GM12864 (cell line): ENCODE measurements at regions not wholly inside any gene's neighbourhood (a gene's known extent, or its start where the extent isn't known, plus 50 kb on each side); places are given as distances from the start of the nearest gene placed in this dataset.

ENCODE experiments used
- DNase-seq: peaks from one replicate; pipeline ENCODE4 v3.0.0-alpha.2; 2011; ENCODE audit warnings: low read depth
- H3K4me3 ChIP-seq: 2 replicates; pipeline ENCODE4 v1.5.1; 2011; ENCODE audit warnings: mild to moderate bottlenecking, low read depth, low read length, control low read depth
- TF ChIP-seq, protein P1 (sequence below): IDR thresholded peaks from 2 replicates; pipeline ENCODE4 v1.5.1; 2011; ENCODE audit warnings: low read depth, mild to moderate bottlenecking, moderate library complexity, low read length, control low read depth, inconsistent platforms; ENCODE audit errors: missing control alignments

DNA sequence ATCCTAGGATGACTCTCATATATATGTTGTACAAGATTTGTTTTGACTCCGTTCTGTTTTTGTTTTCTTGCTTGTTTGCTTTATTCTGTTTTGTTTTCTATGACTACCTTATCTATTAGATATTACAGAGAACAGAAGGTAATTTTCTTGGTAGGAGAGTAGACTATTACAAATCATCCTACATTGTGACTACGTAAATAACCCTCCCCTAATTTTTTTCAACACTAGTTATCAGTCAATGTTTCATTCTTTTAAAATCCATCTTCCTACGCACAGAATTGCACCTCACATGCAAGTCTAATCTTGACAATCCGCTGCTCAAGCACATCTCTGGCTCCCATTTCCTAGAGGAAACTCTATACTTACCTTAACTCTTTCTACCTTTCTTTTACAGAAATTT, 792.3 kb upstream of the PIK3C3 start:
- TF ChIP-seq, protein P1, sequence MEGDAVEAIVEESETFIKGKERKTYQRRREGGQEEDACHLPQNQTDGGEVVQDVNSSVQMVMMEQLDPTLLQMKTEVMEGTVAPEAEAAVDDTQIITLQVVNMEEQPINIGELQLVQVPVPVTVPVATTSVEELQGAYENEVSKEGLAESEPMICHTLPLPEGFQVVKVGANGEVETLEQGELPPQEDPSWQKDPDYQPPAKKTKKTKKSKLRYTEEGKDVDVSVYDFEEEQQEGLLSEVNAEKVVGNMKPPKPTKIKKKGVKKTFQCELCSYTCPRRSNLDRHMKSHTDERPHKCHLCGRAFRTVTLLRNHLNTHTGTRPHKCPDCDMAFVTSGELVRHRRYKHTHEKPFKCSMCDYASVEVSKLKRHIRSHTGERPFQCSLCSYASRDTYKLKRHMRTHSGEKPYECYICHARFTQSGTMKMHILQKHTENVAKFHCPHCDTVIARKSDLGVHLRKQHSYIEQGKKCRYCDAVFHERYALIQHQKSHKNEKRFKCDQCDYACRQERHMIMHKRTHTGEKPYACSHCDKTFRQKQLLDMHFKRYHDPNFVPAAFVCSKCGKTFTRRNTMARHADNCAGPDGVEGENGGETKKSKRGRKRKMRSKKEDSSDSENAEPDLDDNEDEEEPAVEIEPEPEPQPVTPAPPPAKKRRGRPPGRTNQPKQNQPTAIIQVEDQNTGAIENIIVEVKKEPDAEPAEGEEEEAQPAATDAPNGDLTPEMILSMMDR: no peak
- no peak for DNase-seq
- no peak overlapping the region for H3K4me3 ChIP-seq

DNA sequence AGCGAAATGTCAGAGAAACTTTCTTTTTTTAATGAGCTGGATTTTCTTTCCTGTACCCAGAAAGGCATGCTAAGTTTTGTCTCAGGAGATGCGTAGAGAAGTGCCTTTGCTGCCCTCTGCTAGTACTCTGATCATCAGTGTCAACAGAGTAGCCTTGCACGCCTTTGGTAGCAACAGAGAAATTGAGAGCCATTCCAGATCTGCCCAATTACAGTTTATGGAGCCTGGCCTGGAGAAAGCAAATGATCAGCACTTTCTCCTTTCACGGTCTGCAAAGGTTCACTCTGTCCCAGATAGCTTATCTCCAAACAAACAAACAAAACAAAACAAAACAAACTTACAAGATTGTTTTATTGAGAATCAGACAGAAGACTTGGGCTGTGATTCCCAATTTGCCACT, 792.8 kb upstream of the PIK3C3 start:
- TF ChIP-seq, protein P1: no peak
- DNase-seq: no peak
- no peak overlapping the region for H3K4me3 ChIP-seq

DNA sequence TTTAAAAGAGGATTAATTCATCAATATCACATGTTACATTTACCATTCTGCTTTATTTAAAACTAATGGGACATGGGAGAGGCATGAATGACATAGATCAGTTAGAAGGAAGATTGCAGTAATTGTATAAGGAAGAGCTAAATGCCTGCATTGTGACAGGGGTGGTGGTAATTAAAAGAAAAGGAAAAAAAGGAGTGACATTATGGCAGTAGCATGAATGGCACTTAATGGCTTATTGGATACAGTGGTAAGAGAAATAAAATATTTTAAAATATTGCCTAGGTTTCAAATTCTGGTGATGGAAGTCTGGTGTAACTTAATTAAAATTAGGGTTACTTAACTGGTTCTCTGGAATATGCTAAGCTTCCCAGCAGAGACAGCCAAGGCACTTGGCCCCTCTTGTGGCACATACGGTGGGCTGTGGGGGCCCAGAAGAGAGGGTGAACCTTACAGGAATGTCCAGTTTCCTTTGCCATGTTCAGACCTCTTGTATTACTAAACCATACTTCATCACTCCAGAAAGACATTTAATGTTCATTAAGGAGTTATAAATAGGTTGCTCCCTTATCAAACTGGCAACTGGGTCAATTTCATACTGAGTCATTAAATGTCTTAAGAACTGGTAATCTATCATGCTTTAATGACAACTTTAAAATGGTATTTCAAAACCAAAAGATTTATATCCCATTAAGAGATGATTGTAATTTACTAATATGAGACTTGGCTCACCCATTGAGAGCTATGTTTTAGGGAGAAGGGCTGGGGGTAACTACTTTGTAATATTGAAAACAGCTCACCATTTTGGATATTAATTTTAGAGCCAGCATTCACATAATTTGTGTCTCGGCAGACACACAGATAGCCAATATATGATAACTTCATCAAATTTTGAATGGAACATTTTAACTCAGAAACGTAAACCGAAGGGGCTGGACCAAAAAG, 798.9 kb upstream of the PIK3C3 start:
- TF ChIP-seq, protein P1: no peak
- DNase-seq: no peak
- H3K4me3 ChIP-seq: no peak overlapping the region

DNA sequence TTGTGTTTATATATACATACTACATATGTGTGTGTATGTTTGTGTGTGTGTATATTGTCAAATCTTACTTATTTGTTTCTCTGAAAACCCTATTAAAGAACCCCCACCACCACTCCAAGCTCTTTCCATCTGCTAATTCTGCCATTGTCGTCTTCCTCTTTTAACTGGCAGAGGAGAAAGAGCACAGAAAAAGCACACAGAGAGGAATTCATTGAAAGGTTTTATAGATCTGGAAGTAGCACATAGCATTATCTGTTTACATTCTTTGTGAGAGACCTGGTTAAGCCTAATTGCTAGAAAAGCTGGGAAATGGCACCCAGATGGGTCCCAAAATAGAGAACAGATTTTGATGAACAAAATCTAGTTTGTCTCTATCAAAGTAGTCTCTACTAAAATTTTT, 800.0 kb upstream of the PIK3C3 start:
- no peak overlapping the region for H3K4me3 ChIP-seq
- no peak for DNase-seq
- TF ChIP-seq, protein P1: no peak

DNA sequence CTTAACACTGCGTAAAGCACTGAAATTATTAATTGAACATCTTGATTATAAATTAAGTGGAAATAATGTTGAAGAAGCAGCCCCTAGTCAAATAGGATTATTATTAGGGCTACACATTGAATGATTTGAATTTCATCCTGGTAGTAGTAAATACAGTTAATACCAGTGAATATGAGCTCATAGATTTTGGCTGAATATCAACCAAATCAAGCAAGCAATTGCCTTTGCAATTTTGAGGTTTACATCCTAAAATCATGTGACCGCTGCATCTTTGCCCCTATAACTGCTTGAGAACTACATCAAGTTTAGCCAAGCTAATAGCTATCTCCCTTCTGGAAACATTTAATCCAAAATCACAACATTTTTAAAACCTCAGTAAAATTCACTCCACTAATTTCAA, 801.2 kb upstream of the PIK3C3 start:
- TF ChIP-seq, protein P1: no peak
- DNase-seq: no peak
- no peak overlapping the region for H3K4me3 ChIP-seq

DNA sequence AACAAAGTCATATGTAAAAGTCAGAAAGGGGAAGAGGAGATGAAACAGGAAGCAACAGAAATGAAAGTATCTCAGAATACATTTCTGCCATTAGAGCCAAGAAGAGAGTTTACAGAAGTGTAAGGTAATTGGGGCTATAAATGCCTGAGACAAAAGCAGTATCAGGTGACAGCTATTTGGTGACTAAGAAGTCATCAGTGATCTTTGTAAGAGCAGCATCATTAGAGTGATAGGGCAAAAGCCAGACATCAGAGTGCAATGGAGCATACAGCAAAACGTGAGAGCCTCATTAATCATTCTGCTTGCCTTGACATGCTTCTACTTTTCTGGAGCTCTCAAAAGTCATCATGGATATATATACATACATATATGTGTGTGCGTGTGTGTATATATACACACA, 804.7 kb upstream of the PIK3C3 start:
- TF ChIP-seq, protein P1: no peak
- DNase-seq: no peak

DNA sequence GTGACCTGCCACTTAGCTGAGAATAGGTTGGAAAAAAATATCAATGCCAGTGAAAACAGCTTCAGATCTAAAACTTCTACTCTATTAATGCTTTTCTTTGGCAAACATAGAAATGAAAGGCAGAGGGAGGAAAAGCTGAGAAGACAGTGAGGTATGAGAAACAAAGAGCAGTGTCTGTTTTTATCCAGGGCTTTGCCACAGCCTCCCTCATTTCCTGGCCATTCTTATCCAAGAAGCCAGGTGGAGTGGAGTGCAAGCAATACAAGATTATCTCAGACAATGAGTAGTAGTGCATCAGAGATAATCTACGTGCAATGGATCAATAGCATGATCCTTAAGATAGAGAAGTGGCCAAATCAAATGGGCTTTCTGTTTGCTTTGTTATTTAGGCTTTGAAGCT, 808.7 kb upstream of the PIK3C3 start:
- H3K4me3 ChIP-seq: no peak overlapping the region
- TF ChIP-seq, protein P1: no peak
- DNase-seq: no peak

More for the DNA sequence above, 804.7 kb upstream of the PIK3C3 start:
- no peak overlapping the region for H3K4me3 ChIP-seq
